ENCODE measurements at regions not wholly inside any gene's neighbourhood (a gene's known extent, or its start where the extent isn't known, plus 50 kb on each side); places are given as distances from the start of the nearest gene placed in this dataset.

- no peak for DNase-seq
Measured at GRCh38 chr4:23001478-23001877, 308.7 kb downstream of the GBA3 start.

GRCh38 chr4:22999419-22999818, 306.7 kb downstream of the GBA3 start:
- DNase-seq: no peak

DNA sequence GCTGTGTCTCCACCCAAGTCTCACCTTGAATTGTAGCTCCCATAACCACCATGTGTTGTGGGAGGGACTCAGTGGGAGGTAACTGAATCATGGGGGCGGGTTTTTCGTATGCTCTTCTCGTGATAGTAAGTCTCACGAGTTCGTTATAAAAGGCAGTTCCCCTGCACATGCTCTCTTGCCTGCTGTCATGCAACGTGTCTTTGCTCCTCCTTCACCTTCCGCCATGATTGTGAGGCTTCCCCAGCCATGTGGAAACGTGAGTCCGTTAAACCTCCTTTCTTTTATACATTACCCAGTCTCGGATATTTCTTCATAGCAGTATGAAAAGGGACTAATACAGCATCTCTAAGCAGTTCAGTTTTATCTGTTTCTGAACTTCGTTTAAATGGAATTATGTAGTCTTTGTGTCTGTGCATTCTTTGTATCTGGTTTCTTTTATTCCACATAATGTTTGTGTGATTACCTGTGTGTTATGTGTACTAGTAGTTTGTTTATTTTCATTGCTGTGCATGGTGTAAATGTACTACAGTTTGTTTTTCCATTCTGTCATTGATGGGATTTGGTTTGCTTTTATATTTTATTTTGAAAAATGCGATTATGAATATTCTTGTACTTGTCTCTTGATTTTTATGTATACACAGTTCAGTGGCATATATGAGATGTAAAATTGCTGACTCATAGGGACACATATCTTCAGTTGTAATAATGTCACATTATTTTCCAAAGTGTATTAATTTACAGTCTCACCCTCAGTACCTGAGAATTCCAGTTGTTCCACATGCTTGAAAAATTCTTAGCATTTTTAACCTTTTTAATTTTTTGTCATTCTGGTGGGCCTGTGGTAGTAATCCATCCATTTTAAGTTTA, 304.9 kb downstream of the GBA3 start:
- DNase-seq: no peak

DNA sequence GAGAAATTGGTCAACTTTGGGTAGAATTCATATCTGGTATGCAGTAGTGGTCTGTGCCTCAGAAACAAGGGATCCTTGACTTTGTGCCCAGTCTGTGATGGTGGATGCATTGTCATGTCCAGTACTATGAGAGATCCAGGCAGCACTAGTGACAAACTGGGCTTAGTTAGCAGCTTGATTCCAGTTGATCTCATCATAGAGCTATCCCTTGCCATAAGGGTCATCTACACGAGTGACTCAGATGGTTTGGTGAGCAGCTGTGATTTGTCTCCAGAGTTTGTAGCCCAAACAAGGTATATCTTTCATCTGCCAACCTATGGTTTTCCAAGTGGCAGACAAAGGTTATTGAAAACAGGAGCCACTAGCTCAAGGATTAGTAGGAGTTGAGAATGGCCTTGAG, 298.8 kb downstream of the GBA3 start:
- no peak for DNase-seq

DNA sequence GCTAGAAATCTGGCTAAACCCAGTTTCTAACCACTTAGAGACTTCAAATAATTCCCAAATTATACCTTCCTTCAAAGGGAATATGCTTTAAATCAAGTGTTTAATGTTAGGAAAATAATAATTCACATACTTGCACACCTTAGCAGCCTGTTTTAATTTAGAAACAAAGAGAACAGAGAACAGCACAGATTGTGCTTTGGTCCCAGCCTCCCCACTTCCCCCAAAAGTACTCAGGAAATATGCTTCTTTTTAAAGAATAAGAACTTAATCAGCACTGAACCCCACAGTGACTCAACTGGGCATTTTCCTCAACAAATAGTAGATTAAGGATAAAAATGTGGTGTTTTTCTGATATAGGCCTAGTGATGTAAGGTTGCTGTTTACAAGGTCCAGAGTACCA, 295.8 kb downstream of the GBA3 start:
- DNase-seq: no peak

GRCh38 chr4:22987870-22988269, 295.1 kb downstream of the GBA3 start:
- no peak for DNase-seq

DNA sequence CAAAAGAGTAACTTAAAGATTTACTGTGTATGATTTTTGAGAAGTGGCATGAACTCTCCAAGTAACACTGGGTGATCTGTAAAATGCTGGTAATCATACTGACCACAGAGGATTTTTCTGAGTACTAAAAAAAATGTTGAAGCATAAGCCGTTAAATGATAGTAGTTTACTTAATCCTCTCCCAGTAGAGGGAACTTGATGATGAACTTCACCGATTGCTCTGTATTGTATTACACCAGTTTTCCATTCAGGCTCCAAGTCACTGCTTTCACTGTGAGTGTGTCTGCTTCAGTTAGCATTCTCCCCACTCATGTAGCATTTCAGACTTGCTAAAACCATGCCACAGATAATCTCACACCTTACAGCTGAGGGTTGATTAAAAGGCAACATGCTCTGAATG, 294.1 kb downstream of the GBA3 start:
- DNase-seq: no peak

- DNase-seq: no peak
Measured at GRCh38 chr4:22986262-22986661, 293.5 kb downstream of the GBA3 start.

GRCh38 chr4:22984390-22984789, 291.7 kb downstream of the GBA3 start:
- no peak for DNase-seq

DNA sequence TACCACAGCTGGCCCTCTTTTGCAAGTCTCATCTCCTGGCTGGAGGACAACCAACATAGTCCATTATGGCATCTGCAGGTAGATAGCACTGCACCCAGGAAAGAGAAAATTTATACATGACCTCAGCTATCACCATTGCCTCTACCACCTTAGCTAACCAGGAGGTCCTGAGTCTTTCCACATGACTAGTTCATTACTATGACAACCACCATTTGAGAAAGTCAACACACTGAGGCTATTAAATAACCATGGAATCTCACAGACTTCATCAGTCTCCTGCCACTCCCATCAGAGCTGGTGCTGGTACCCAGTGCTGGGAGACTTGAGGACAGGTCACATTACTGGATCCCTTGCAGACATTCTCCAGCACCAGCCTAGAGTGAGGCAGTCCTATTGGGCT, 285.9 kb downstream of the GBA3 start:
- DNase-seq: no peak

- no peak for DNase-seq
Measured at GRCh38 chr4:22970665-22971064, 277.9 kb downstream of the GBA3 start.

DNA sequence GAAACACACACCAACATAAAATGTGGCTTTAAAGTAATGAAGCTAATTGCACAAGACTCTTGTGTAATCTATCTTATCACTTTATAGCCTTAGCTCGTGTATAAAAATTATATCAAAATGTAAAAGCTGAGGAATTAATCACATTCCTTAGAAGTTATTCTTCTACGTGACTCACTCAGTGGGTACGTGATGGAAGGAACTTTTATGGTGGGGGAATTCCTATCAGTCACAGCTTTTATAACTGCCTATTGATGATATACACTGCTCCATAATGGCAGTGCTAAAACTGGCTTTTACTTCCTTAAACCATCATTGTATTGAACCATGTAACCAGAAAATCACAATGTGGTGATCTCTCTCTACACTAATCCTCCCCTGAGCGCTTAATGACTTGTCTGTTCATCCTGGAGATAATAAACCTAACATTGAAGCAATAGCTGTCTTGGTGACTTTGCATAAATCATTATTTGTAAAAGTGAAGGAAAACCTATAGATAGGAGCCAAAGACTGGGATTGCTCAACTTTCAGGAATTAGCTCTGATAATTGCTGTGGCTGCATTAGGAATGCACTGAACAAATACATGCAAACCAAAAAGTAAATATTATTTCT, 276.7 kb downstream of the GBA3 start:
- DNase-seq: no peak

DNA sequence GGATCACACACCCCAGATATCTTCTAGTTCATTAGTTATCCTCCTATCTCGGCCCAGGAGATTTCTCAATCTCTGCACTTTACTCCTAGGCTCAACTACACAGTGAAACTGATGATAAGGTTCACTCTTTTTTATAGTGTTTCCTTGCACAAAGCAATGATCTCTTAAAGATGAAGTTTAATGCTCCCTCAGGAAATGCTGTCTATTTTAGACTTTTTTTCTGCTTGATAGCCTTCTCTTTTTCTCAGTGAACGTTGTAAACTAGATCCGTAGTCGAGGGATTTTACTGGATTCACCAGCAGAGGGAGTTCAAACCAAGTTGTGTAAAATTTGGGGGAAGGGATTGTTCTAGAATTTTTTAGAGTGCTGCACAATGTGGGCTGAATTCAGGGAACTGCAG, 269.6 kb downstream of the GBA3 start:
- no peak for DNase-seq

GRCh38 chr4:22959483-22959882, 266.7 kb downstream of the GBA3 start:
- DNase-seq: no peak

DNA sequence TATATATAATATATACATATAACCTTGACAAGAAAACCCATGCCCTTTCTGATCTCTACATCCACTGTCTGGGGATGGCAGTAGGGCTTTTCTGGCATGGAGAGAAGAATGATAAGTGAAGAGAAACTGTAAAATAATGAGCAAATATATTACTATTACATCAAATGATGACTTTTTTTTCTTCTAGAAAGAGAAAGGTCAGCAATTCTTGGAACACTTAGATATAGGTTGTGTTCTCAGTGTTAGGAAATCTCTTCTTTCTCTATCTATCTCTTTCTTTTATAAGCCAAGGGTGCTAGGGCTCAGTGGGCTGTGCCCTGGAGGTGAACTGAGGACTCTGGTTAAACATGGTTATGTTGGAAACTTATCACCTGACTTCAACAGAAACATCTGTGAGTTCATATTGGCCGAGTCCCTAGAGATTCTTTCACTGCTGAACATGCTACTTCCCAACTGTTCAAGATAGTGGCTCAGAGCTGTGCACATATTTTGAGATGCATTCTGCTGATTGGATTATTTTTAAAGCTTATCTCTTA, 265.1 kb downstream of the GBA3 start:
- DNase-seq: peak; percentile 29

DNA sequence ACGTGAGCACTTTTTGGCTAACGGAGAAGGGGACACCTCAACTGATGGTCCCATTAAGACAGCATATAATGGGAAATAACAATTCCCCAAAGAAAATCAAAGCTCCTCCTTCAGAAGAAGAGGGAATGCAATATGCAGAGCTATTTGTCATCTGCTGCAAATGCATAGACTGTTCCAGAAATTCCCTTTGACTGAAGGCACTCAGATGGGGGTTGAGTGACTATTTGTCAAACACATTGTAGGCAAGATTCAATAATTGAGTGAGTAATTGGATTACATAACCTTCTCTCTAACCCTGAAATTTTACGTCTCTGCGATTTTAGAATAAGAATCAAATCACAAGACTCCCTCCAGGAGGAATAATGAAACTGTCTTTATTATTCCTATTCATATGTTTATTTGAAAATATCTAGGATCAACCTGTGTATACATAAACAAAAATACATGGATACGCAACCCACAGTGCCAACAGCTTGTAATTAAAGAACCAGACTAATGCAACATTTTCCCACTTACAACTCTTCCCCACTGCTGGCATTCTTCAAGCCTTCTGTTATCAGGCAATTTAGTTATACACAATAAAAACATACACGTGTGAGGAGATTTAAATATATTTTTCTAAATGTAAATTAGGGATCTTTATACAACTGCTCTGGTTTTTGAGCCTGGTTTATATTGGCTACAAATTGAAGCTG, 256.6 kb downstream of the GBA3 start:
- DNase-seq: no peak

GRCh38 chr4:22947851-22948250, 255.1 kb downstream of the GBA3 start:
- no peak for DNase-seq

- DNase-seq: no peak
Measured at GRCh38 chr4:22942920-22943559, 250.3 kb downstream of the GBA3 start.

DNA sequence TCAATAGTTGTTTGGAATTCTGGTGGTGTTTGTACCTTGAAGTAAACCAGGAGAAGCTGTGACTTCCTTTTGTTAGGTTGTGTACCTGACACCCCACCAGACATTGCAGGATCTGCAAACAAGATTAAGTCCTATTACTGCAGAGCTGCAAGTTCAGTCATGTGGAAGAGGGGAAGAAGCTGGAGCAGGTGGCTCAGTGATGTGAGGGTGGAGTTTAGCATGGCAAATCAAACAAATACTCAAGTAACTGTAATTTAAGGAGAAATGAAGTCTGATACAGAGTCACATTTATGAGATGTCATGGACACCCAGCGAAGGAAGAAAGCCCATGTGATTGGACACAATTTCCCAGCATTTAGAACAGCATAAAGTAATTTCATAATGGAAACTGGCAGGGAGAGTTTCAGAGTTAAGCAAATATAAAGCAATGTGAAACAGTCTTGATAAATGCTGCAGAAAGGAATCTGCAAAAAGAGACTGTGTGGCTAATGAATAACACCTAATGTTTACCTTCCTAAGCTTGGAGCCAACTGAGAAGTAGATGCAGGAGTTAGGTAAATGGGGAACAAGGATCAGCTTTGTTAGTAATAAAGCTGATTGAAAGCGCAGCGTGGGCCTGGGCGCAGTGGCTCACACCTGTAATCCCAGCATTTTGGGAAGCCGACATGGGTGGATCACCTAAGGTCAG, 249.1 kb downstream of the GBA3 start:
- DNase-seq: no peak

DNA sequence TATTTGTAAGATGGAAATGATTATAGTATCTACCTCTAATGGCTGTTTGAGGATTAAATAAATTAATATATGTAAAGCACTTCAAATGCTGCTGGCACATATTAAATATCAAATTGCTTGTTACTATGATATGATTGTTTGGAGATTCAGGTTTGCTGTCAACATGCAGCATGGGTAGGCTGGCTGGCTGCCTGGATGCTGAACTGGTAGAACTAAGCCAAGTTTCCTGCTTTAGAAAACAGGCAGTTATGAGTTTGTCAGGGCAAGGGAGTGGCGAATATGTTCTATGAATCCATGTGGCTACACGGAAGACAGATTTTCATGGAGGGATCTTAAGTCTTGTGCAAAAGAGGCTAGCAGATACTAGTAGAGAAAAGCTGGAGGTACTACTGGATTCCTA, 239.6 kb downstream of the GBA3 start:
- DNase-seq: no peak

DNA sequence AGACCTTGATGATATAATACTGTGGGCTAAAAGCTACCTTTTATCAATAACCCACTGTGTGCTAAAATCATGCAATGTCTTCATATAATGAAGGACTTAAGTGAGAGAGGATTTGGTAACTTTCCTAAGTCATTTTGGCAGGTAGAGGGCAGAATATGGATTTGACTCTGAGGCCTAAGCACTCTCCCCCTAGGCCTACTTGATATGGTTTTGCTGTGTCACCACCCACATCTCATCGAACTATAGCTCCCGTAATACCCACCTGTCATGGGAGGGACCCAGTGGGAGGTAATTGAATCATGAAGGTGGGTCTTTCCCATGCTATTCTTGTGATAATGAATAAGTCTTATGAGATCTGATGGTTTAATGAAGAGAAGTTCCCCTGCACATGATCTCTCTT, 229.7 kb downstream of the GBA3 start:
- no peak for DNase-seq

DNA sequence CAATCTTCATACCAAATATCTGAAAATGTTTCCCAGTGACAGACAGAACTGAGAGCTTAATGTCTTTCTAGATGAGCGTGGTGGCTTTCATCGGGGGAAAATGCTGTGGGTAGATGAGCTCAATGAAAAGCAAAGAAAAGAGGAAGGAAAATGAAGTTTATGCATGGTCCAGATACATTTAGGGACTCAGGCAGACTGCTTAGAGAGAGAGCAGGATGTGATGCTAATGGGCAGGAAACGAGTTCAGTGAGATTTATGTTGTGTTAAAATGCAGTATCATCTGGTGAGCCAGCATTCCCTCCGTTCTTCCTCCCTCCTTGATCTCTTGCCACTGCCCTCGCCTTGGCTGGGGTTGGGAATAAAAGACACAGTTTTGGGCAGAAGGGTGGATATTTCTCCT, 229.2 kb downstream of the GBA3 start:
- no peak for DNase-seq

DNA sequence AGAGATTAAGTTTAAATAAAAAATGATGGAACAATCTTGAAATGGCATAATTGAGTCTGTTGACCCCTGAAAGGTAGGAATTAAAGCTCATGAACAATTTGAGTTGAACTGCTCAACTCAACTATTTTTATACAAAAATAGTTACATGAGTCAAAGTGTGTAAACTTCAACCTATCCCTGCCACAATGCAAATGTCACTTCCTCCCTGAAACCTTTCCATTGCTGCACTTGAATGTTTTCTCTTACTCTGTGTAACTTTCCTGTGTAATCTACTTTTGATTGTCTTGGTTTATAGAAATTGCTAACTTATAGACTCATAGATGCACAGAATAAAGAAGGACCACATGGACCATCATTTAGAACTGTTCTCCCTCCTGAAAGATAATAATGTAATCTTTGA, 218.5 kb downstream of the GBA3 start:
- no peak for DNase-seq
